GM12878 (cell line): ENCODE measurements at regions not wholly inside any gene's neighbourhood (a gene's known extent, or its start where the extent isn't known, plus 50 kb on each side); places are given as distances from the start of the nearest gene placed in this dataset.

Experiments
- BCL3 ChIP-seq: IDR thresholded peaks from 2 replicates; pipeline ENCODE4 v1.6.1; 2011; ENCODE audit warnings: borderline replicate concordance, low read depth, mild to moderate bottlenecking, moderate library complexity, low read length; ENCODE audit not compliant: insufficient read depth, poor library complexity, severe bottlenecking
- BHLHE40 ChIP-seq, 2 experiments: fragments of 450-650 bp in 1 of 2; IDR thresholded peaks; 2 replicates each; pipeline ENCODE4 v1.6.1; 2011 to 2017; ENCODE audit warnings: low read depth in 2 of 2, borderline replicate concordance in 1 of 2, improper control_type of control experiment in 1 of 2, low read length in 1 of 2, mild to moderate bottlenecking in 1 of 2
- ZNF24 ChIP-seq: fragments of 450-650 bp; IDR thresholded peaks from 2 replicates; pipeline ENCODE4 v1.6.1; 2017; ENCODE audit warnings: antibody characterized with exemption, mild to moderate bottlenecking
- TF ChIP-seq, protein P1 (sequence below): fragments of 450-650 bp; IDR thresholded peaks from 2 replicates; pipeline ENCODE4 v1.6.1; 2017; ENCODE audit warnings: mild to moderate bottlenecking, moderate library complexity
- TF ChIP-seq, protein P2 (sequence below): IDR thresholded peaks from 2 replicates; pipeline ENCODE4 v1.6.1; 2012; ENCODE audit warnings: low read depth, low read length, improper control_type of control experiment

GRCh38 chr1:60126723-60127122, 53.2 kb upstream of the C1orf87 start (continued):
- TF ChIP-seq, protein P1, sequence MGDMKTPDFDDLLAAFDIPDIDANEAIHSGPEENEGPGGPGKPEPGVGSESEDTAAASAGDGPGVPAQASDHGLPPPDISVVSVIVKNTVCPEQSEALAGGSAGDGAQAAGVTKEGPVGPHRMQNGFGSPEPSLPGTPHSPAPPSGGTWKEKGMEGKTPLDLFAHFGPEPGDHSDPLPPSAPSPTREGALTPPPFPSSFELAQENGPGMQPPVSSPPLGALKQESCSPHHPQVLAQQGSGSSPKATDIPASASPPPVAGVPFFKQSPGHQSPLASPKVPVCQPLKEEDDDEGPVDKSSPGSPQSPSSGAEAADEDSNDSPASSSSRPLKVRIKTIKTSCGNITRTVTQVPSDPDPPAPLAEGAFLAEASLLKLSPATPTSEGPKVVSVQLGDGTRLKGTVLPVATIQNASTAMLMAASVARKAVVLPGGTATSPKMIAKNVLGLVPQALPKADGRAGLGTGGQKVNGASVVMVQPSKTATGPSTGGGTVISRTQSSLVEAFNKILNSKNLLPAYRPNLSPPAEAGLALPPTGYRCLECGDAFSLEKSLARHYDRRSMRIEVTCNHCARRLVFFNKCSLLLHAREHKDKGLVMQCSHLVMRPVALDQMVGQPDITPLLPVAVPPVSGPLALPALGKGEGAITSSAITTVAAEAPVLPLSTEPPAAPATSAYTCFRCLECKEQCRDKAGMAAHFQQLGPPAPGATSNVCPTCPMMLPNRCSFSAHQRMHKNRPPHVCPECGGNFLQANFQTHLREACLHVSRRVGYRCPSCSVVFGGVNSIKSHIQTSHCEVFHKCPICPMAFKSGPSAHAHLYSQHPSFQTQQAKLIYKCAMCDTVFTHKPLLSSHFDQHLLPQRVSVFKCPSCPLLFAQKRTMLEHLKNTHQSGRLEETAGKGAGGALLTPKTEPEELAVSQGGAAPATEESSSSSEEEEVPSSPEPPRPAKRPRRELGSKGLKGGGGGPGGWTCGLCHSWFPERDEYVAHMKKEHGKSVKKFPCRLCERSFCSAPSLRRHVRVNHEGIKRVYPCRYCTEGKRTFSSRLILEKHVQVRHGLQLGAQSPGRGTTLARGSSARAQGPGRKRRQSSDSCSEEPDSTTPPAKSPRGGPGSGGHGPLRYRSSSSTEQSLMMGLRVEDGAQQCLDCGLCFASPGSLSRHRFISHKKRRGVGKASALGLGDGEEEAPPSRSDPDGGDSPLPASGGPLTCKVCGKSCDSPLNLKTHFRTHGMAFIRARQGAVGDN: no peak
- TF ChIP-seq ZNF24: no peak
- no peak for TF ChIP-seq BCL3
- TF ChIP-seq, protein P2, sequence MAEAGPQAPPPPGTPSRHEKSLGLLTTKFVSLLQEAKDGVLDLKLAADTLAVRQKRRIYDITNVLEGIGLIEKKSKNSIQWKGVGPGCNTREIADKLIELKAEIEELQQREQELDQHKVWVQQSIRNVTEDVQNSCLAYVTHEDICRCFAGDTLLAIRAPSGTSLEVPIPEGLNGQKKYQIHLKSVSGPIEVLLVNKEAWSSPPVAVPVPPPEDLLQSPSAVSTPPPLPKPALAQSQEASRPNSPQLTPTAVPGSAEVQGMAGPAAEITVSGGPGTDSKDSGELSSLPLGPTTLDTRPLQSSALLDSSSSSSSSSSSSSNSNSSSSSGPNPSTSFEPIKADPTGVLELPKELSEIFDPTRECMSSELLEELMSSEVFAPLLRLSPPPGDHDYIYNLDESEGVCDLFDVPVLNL: no peak
- TF ChIP-seq BHLHE40 (IDR thresholded peaks at IDR 0.05; ENCODE audit: borderline replicate concordance in 1 of 2, low read depth in 2 of 2, low read length in 1 of 2): no peak
